Suprapubic skin (tissue), 4 donors: ENCODE measurements at regions not wholly inside any gene's neighbourhood (a gene's known extent, or its start where the extent isn't known, plus 50 kb on each side); places are given as distances from the start of the nearest gene placed in this dataset.

Experiments used
- CTCF ChIP-seq, 2 donors: fragments of 200-600 bp in 1 of 2; fragments of 450-650 bp in 1 of 2; sonication (generic) in 1 of 2; IDR thresholded peaks; one replicate each; pipeline ENCODE4 v1.5.1; 2016 to 2019; ENCODE audit warnings: antibody characterized with exemption in 2 of 2, mild to moderate bottlenecking in 1 of 2, moderate library complexity in 1 of 2
- EP300 ChIP-seq: sonication (generic); formaldehyde crosslinking; IDR thresholded peaks from one replicate; pipeline ENCODE4 v1.6.1; 2017; ENCODE audit warnings: antibody characterized with exemption
- POLR2A ChIP-seq, 2 donors: fragments of 450-650 bp; IDR thresholded peaks; one replicate each; pipeline ENCODE4 v1.6.1; 2017; ENCODE audit warnings: antibody characterized with exemption in 2 of 2, mild to moderate bottlenecking in 2 of 2, moderate library complexity in 2 of 2
- POLR2AphosphoS5 ChIP-seq, 3 donors: sonication (generic); formaldehyde crosslinking; IDR thresholded peaks; one replicate each; pipeline ENCODE4 v1.6.1; 2017; ENCODE audit warnings: antibody characterized with exemption in 3 of 3

DNA sequence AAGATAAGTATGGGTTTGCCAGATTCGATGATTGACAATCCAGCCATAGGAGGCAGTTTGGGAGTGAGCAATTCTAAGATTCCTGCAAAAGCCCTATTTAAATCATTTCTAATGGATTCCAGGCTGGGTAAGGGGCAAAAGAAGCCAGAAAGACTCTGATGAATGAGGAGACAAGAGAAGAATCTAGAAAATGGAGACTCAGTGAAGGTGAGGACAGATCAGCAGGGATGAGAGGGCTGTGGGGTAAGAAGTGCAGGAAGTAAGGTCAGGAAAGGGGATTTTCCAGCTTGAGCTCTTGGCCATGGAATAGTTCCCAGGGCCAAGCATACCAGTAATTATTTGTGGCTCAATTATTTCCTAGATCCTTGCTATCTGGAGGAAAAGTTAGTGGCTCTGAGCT, 87.3 kb downstream of the TMX1 start:
- TF ChIP-seq CTCF (IDR thresholded peaks at IDR 0.05) (no peak), POLR2AphosphoS5 (IDR thresholded peaks at IDR 0.05) (no peak), POLR2A (IDR thresholded peaks at IDR 0.05) (no peak), EP300 (no peak)
